Upper lobe of left lung (tissue), 4 donors: ENCODE measurements at regions not wholly inside any gene's neighbourhood (a gene's known extent, or its start where the extent isn't known, plus 50 kb on each side); places are given as distances from the start of the nearest gene placed in this dataset.

Experiments
- EP300 ChIP-seq, 4 donors: sonication (generic); formaldehyde crosslinking; IDR thresholded peaks; one replicate each; pipeline ENCODE4 v1.5.1; 2017; ENCODE audit warnings: antibody characterized with exemption in 4 of 4, control low read depth in 2 of 4
- POLR2A ChIP-seq, 4 donors: fragments of 450-650 bp; IDR thresholded peaks; one replicate each; pipeline ENCODE4 v1.5.1; 2016 to 2017; ENCODE audit warnings: antibody characterized with exemption in 4 of 4, mild to moderate bottlenecking in 2 of 4
- POLR2AphosphoS5 ChIP-seq, 2 donors: sonication (generic); formaldehyde crosslinking; IDR thresholded peaks; one replicate each; pipeline ENCODE4 v1.5.1; 2017; ENCODE audit warnings: antibody characterized with exemption in 2 of 2
- TF ChIP-seq, protein P1 (sequence below), 6 experiments: fragments of 450-650 bp in 4 of 6; fragments of 200-600 bp in 2 of 6; sonication (generic) in 2 of 6; IDR thresholded peaks; one replicate each; pipeline ENCODE4 v1.5.1; 2016 to 2019; ENCODE audit warnings: antibody characterized with exemption in 6 of 6

DNA sequence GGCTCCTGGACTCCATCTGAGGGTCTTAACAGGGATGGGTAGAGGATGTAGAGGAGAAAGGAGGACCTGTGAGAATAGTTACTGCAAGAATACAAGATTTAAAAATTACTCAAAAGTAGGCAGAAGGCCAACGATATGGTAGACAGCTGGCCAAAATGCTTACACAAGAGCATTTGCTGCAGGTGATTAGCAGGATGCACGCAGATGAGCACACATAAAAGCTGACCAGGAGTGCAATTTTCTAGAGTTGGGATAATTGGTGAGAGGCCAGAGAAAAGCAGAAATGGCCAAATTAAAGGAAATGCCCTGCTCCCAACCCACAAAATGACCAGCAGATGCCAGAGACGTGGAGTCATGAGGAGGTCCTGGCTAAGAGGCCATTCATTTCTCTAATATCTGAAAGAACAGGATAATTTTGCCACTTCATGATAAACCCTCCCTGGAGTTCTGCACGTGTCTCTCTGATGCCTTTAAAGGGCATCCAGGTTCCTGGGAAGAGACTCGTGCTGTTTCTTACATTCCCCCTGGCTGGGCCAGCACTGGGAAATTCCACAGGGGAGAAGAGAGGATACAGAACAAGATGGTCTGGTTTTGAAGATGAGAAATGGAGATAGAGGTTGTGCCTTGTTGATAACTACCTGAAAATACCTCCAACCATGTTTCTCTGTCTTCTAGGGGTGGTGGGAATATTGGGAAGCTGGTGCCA is 62.3 kb upstream of the KCNA3 start:
- TF ChIP-seq, protein P1, sequence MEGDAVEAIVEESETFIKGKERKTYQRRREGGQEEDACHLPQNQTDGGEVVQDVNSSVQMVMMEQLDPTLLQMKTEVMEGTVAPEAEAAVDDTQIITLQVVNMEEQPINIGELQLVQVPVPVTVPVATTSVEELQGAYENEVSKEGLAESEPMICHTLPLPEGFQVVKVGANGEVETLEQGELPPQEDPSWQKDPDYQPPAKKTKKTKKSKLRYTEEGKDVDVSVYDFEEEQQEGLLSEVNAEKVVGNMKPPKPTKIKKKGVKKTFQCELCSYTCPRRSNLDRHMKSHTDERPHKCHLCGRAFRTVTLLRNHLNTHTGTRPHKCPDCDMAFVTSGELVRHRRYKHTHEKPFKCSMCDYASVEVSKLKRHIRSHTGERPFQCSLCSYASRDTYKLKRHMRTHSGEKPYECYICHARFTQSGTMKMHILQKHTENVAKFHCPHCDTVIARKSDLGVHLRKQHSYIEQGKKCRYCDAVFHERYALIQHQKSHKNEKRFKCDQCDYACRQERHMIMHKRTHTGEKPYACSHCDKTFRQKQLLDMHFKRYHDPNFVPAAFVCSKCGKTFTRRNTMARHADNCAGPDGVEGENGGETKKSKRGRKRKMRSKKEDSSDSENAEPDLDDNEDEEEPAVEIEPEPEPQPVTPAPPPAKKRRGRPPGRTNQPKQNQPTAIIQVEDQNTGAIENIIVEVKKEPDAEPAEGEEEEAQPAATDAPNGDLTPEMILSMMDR (IDR thresholded peaks at IDR 0.05) = no peak
- TF ChIP-seq EP300 (IDR thresholded peaks at IDR 0.05) = no peak
- no peak for TF ChIP-seq POLR2AphosphoS5 (IDR thresholded peaks at IDR 0.05)
- no peak for TF ChIP-seq POLR2A (IDR thresholded peaks at IDR 0.05)
